H54 (cell line): ENCODE measurements at regions not wholly inside any gene's neighbourhood (a gene's known extent, or its start where the extent isn't known, plus 50 kb on each side); places are given as distances from the start of the nearest gene placed in this dataset.

Experiments used
- DNase-seq: peaks from one replicate; pipeline ENCODE4 v3.0.0; 2011; ENCODE audit warnings: low spot score, mixed read lengths; ENCODE audit not compliant: insufficient read length
- FAIRE-seq: peaks from 3 replicates; lab custom pipeline; 2011; peaks lifted over from hg19 to GRCh38; lab: Jason Lieb, UNC
- POLR2A ChIP-seq: IDR thresholded peaks from 2 replicates; pipeline ENCODE4 v1.6.1; 2011; ENCODE audit warnings: low read depth, mild to moderate bottlenecking, low read length

DNA sequence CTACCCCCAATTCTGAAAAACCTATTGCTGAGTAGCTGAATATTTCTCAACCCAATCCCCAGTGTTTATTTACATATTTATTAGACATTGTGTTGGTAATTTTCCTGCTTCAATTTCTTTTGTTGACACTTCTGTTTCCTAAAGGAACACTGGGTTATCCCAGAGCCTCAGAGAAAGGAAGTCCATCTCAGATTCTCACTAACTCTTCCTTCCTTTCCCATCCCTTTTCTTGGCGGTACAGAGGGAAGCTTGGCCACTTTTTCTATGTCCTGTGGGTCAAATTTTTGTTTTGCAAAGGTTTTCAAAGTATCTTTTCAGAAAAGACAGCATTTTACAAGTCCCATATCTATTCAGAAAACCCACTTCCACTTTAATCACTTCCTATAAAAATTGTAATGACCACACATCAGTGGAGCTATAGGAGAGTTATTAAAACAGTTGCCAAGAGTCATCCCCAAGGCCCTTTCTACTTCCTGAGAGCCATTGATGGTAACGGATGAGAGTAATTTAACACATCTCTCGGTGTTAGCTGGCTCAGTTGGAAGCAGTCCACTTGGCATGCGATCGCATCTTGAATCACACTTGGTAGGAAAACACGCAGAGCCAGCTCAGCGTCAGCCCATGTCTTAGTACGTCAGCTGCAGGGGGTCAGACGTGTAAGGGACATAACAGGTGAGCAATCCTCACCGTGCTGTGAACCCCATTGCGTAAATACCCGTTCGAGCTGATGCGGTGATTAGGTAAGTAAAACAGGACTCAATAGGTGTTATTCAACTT is 231.1 kb upstream of the ADARB2 start:
- DNase-seq: no peak
- FAIRE-seq: no peak
- no peak for TF ChIP-seq POLR2A

DNA sequence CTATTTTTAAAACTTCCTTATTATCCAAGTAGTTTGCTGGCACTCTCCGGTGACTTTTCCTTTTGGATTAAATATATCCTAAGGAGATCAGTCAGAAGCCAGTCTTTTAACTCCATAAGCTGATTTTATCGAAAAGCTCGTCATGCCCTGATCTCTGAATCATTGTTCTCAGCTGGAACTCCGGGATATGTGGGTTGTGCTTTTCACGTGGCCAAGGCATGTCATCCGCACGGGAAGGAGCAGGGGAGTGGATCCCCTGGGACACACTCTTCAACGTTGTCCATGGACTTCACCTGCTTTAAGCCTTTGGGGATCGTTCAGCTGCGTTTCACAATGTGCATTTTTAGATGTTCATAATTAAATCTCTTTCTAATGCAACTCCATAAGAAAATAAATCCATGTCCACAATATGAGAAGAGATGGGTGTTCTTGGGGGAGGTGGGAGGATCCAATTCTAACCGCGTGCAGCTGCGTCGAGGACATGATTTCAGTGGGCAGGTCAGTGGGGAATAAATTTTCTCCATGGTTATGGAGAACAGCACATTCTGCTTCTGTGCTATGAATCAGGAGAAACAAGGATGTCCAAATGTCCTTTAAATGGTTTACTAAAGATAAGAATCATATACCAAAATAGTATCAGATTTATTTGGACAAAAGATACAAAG is 229.5 kb upstream of the ADARB2 start:
- no peak for FAIRE-seq
- DNase-seq: no peak
- no peak for TF ChIP-seq POLR2A

DNA sequence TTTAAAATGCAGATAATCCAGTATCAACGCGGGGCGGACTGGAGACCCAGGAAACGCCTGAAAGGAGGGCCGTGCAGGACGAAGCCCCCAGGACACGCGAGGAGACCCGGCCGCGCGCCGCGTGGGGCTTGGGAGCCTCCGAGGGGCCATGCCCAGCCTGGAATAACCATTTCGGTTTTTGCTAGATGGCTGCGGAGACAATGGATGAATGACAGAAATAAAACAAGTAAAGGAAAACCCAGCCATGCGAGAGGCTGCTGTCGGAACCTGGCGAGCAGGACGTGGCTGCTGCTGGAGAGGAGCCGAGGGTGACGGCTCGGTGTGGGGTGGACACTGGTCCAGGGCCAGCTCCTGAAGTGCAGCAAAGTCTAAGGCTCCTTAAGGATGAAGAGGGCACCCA is 227.2 kb upstream of the ADARB2 start:
- DNase-seq (no peak), FAIRE-seq (no peak)
- no peak for TF ChIP-seq POLR2A

- no peak for FAIRE-seq
- DNase-seq: no peak
- no peak for TF ChIP-seq POLR2A
Observed at GRCh38 chr10:1963341-1963740, 226.0 kb upstream of the ADARB2 start.

DNA sequence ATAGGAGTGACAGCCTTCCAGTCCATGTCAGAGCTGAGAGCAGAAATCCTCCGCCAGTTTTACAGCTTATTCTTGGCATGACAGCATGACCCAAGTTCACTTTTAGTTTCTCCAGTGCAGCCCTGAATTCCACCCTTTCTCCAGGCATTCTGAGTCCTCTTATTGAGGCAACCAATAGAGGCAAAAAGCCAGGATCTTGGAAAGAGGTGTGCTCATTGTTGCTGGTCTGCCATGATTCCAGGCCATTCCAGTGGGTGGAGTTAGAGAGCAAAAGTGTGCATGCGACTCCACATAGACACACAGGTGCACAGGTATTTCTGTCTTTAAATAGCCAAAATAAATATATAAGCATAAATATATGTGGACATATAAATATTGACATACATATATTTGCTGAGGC is 224.7 kb upstream of the ADARB2 start:
- FAIRE-seq: no peak
- TF ChIP-seq POLR2A: no peak
- DNase-seq: no peak

- FAIRE-seq (no peak), DNase-seq (no peak)
- no peak for TF ChIP-seq POLR2A
Observed at GRCh38 chr10:1960982-1961381, 223.7 kb upstream of the ADARB2 start.

GRCh38 chr10:1957057-1957456 is 219.7 kb upstream of the ADARB2 start:
- DNase-seq (no peak), FAIRE-seq (no peak)
- no peak for TF ChIP-seq POLR2A

GRCh38 chr10:1954300-1954699 is 217.0 kb upstream of the ADARB2 start:
- FAIRE-seq (no peak), DNase-seq (no peak)
- no peak for TF ChIP-seq POLR2A

- FAIRE-seq: no peak
Observed at GRCh38 chr10:1952126-1953095, 215.1 kb upstream of the ADARB2 start.

GRCh38 chr10:1950803-1951495 is 213.6 kb upstream of the ADARB2 start:
- TF ChIP-seq POLR2A: no peak
- FAIRE-seq: no peak
- no peak for DNase-seq

More at GRCh38 chr10:1952126-1953095, 215.1 kb upstream of the ADARB2 start:
- no peak for DNase-seq
- no peak for TF ChIP-seq POLR2A

GRCh38 chr10:1947464-1948003 is 210.2 kb upstream of the ADARB2 start:
- FAIRE-seq: no peak
- no peak for TF ChIP-seq POLR2A

GRCh38 chr10:1944487-1944886 is 207.2 kb upstream of the ADARB2 start:
- TF ChIP-seq POLR2A: no peak
- DNase-seq (no peak), FAIRE-seq (no peak)

More at GRCh38 chr10:1947464-1948003, 210.2 kb upstream of the ADARB2 start:
- no peak for DNase-seq

GRCh38 chr10:1942478-1942877 is 205.2 kb upstream of the ADARB2 start:
- FAIRE-seq (no peak), DNase-seq (no peak)
- TF ChIP-seq POLR2A: no peak
